ENCODE measurements at regions not wholly inside any gene's neighbourhood (a gene's known extent, or its start where the extent isn't known, plus 50 kb on each side); places are given as distances from the start of the nearest gene placed in this dataset.

DNA sequence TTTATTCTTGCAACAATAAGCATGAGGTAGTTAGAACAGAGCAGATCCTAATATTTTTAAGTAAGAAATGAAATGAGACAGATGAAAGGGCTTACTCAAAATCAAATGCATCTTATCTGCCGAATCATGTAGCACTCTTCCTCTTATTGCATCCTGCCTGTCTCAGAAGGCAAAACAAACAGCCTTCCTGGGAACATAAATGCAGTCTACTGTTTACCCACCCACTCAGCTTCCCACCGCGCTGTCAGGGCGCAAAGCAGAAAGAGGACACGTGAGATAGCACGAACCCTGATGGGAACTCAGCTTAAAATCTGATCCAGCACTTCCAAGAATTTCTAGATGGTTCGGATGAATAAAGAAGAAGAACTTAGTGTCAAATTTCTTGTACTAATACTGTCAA is 114.4 kb upstream of the CDK1 start:
- no peak for DNase-seq

DNA sequence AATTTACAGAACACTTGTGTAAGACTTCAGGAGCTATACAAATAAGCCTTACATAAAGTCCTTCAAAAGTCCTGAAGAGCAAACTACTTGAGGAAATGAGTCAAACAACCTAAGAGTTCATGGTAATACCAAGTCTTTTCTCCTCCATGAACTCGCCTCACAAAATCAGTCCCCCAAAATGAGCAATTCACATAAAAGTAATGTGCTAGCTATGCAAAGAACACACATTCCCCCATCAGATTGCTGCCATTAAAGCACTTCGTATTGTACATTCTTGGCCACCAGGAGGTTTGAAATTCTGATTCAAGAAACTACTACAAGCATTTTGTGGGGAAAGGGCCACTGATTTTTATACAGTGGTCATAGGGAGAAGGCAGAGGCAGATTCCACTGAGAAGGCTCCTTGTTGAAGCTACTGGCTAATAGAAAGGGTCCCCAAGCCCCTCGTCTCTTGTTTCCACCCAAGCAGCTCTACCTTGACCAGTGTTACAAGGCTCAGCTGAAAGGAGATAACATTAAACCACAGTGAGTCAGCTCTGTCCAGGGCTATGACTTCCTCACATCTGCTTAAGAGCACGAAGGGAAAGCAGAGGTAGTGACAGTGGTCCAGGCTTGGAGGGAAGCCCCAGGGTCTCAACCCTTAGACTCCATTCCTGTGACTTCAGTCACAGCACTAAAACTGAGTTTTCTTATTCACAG is 115.2 kb upstream of the CDK1 start:
- DNase-seq, result no peak

GRCh38 chr10:60661637-60662036 is 116.6 kb upstream of the CDK1 start:
- no peak for DNase-seq

DNA sequence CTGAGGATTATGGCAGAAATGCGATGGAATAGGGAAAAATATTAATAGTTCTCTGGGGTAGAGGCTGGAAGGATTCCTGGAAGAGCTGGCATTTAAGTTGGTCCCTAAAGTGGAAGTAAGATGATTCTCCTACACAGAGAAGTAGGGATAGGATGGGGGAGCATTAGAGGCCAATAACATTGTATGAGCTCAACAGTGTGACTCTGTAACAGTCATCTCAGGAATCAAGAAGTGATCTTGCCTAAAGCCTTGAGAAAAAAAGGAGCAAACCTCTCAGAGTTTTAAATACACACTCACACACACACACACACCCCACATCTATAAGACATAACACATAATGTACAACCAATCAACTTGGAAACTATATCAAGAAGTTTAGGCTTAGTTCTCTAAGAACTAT is 117.7 kb upstream of the CDK1 start:
- DNase-seq, result no peak

DNA sequence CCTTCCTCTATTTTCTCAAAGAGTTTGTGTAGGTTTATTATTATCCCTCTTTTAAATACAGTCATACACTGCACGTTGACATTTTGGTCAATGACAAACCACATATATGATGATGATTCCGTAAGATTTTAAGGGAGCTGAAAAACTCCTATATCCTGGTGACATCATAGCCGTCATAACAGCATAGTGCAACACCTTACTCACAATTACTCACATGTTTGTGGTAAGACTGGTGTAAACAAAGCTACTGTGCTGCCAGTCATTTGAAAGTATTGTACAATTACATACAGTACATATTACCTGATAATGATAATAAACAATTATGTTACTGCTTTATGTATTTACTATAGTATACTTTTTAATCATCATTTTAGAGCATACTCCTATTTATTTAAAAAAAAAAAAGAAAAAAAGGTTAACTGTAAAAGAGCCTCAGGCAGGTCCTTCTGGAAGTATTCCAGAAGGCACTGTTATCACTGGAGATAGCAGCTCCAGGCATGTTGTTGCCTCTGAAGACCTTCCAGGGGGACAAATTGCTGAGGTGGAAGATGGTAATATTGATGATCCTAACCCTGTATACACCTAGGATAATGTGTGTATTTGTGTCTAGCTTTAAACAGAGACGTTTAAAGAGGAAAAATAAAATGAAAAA is 123.3 kb upstream of the CDK1 start:
- DNase-seq, result no peak

DNA sequence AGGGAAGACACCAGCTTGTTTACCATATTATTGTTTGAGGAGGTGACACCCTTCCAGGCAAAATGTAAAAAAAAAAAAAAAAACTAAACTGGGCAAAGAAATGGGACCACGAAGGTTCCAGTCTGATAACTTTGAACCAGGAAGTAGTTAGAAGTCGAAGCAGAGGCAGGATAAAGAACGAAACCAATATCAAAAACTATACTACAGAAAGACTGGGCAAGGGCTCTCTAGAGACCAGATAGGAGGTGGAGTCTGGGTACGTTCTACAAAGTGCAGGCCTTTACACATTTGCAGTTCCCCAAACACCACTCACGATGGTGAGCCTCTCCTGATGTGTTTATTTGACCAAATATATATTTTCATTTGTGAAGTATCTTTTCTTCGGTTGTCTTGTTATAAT is 125.7 kb upstream of the CDK1 start:
- no peak for DNase-seq

GRCh38 chr10:60650378-60650800 is 127.9 kb upstream of the CDK1 start:
- DNase-seq, result no peak

- no peak for DNase-seq
Observed at GRCh38 chr10:60649485-60650377, 128.5 kb upstream of the CDK1 start.

DNA sequence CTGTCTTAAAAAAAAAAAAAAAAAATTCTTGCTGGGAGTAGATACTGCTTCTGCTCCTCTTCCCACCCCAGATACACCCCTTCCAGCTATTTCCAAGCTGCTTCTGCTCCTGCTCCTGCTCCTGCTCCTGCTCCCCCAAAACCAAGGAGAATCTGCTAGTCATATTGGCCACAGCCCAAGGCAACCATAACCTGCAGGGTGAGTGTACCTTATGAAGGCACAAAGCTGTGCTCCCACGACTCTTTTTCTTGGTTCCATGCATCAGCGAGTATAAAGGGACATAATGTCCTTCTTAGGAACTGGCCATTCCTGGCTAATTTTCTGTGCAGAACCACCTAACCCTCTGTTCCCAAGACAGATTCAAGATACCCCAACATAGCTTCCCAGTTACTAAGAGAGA is 129.5 kb upstream of the CDK1 start:
- DNase-seq, result no peak

- DNase-seq, result peak; percentile 13 to 17
Observed at GRCh38 chr10:60646966-60647796, 131.1 kb upstream of the CDK1 start.

DNA sequence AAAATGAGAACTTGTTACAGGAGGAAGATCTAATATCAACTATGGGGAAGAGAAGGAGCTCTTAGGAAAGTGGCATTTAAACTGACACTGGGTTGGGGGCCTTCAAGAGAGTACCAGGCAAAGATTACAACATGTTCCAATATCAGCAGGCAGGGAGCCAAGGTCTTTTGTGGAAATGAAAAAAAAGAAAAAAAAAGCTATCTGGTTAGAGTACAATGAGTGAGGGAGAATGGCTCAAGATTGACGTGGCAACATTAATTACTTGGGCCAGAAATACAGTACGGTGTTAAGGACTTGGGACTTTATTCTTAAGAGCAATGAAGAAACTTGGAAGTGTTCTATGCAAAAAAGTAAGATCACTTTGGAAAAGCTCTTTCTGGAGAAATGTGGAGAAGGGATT is 132.3 kb upstream of the CDK1 start:
- no peak for DNase-seq

DNA sequence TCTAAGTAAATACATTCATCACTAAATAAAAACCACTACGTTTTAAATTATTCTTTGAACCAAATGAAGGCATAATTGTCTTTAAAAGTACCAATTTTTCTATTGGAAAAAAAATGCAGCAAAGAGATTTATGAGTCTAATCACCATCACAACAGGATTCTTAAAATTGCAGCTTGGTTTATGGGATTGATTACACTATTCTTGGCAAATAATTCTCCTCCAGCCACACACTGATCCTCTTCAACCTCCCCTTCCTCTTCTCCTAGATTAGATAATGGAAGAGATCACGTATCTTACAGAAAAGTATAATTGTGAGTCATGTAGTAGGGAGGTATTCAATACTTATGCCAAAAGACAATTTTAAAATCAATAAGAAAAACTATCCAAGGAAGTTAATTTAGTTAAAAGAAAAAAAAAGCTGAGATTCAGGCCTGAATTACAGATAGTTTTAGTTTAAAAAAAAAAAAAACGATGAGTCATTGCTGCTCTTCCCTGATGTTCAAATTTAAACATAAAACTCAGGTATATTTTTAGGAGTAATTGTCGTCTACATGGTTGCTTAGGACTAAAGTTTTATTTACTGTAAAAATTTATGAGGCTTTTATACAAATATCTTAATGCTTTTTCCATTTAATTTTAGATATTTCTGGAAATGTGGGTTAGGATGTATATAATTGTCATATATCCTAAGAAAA is 133.7 kb upstream of the CDK1 start:
- no peak for DNase-seq

GRCh38 chr10:60643874-60644273 is 134.4 kb upstream of the CDK1 start:
- DNase-seq, result no peak

- DNase-seq, result no peak
Observed at GRCh38 chr10:60629332-60629731, 148.9 kb upstream of the CDK1 start.

DNA sequence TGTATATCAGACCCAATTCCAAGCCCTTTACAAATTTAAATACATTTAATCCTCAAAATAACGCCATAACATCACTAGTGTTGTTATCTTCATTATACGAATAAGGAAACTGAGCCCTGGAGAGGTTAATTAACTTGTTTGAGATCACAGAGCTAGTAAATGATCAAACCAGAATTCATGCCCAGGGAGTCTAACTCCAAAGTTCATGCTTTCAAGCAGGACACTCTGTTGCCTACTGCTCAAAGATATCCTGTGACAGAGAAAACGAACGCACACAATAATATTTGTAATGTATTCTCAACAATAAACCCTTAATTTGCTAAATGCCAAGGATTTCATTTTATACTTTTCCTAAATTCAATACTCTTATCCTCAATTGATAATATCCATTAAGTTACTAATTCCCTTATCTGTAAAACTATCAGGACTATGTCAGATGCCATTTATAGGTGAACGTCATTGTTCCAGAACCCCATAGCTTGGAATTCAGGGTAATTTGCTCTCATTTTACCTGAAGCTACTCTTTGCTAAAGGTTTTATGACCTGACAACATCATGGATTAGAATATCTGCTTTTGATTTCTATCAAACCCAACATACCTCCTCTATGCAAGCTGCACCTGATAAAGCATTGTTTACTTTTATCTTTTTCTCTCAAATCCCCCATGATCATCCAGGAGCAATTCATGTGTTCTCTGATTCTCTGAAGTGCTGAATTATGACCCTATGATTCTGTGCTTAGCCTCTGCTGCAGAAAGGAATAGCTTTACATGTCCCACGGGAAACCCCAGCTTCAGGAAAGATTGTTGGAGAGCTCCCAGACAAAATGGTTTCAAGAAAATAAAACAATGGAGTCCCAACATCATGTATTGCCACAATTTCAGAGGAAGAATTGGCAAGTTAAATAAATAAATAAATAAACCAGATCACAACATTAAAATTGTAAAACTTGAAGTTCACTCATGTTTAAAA is 150.2 kb upstream of the CDK1 start:
- DNase-seq, result no peak

DNA sequence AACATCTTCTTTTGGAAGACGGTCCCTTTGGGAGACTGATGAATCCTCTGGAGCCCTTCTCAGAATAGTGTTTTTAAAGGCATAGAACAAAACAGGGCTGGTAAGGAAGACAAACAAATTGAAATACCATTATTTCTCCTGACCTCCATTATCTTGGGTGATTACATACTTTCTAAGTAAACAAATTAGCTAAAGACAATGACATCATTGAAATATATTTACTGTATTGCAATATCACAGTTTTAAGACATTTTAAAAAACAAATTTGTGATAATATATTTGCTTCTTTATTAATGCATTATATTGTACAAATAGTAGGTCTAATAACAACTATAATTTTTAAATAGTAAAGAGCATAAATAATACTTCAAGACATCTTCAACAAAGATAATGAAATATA is 152.2 kb upstream of the CDK1 start:
- DNase-seq, result no peak

GRCh38 chr10:60623627-60624026 is 154.7 kb upstream of the CDK1 start:
- no peak for DNase-seq

GRCh38 chr10:60621018-60621417 is 157.3 kb upstream of the CDK1 start:
- no peak for DNase-seq

- DNase-seq, result no peak
Observed at GRCh38 chr10:60618861-60619260, 159.4 kb upstream of the CDK1 start.

DNA sequence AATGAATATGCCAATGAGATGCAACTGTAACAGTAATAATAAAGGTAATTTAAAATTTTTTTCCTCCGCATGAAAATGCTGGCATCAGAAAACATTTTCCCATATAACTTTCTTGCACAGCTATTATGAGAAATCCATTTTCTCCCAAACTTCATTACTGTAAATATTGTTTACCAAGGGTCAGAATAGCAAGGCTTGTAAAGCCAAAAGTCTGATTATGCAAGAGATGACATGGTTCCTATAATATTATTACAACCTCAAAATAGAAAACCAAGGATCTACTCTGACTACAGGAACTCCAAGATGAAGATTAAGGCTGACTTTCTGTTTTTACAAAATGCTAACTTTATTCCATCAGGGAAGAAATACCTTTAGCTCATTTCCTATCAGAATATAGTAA is 162.7 kb upstream of the CDK1 start:
- no peak for DNase-seq

GRCh38 chr10:60614363-60614762 is 163.9 kb upstream of the CDK1 start:
- DNase-seq, result no peak
